OCI-LY3 (cell line): ENCODE measurements at regions not wholly inside any gene's neighbourhood (a gene's known extent, or its start where the extent isn't known, plus 50 kb on each side); places are given as distances from the start of the nearest gene placed in this dataset.

Experiments used
- H2AFZ ChIP-seq: fragments of 200-600, 300-600 bp; shearing (Covaris generic); 2 replicates; pipeline ENCODE4 v1.6.0; 2014; ENCODE audit warnings: antibody characterized with exemption, low read depth, low read length
- H3K27ac ChIP-seq: fragments of 200-600, 300-600 bp; sonication (generic); 2 replicates; pipeline ENCODE4 v1.5.1; 2014; ENCODE audit warnings: mild to moderate bottlenecking, low read length, moderate library complexity, mixed read lengths
- H3K27me3 ChIP-seq: fragments of 200-600, 300-600 bp; sonication (generic); 2 replicates; pipeline ENCODE4 v1.6.1; 2014; ENCODE audit warnings: low read depth, low read length, mixed read lengths
- H3K36me3 ChIP-seq: fragments of 200-600, 300-600 bp; sonication (generic); replicated peaks from 2 replicates; pipeline ENCODE3; 2014; ENCODE audit warnings: low read depth, low read length, mixed read lengths
- H3K4me1 ChIP-seq: fragments of 300-600, 200-600 bp; sonication (generic); 2 replicates; pipeline ENCODE4 v1.6.1; 2014; ENCODE audit warnings: low read length, mixed read lengths
- H3K4me2 ChIP-seq: fragments of 200-600, 300-600 bp; sonication (generic); 2 replicates; pipeline ENCODE4 v1.6.1; 2014; ENCODE audit warnings: low read length, mixed read lengths
- H3K4me3 ChIP-seq: fragments of 300-600, 200-600 bp; sonication (generic); 2 replicates; pipeline ENCODE4 v1.5.1; 2014; ENCODE audit warnings: antibody characterized with exemption, mild to moderate bottlenecking, low read length, moderate library complexity
- H3K79me2 ChIP-seq: fragments of 300-600, 200-600 bp; shearing (Covaris generic); 2 replicates; pipeline ENCODE4 v1.6.1; 2014; ENCODE audit warnings: mild to moderate bottlenecking, low read length, mixed read lengths
- H3K9ac ChIP-seq: fragments of 300-600, 200-600 bp; shearing (Covaris generic); 2 replicates; pipeline ENCODE4 v1.6.0; 2014; ENCODE audit warnings: mild to moderate bottlenecking, low read length, moderate library complexity
- H3K9me3 ChIP-seq: fragments of 200-600, 300-600 bp; shearing (Covaris generic); 2 replicates; pipeline ENCODE4 v1.6.1; 2014; ENCODE audit warnings: low read length, mixed read lengths; ENCODE audit not compliant: insufficient read depth
- H4K20me1 ChIP-seq: fragments of 200-600, 300-600 bp; sonication (generic); 2 replicates; pipeline ENCODE4 v1.6.1; 2016; ENCODE audit warnings: low read length, mixed read lengths; ENCODE audit not compliant: insufficient read depth
- CTCF ChIP-seq: fragments of 200-600, 300-600 bp; sonication (generic); IDR thresholded peaks from 2 replicates; pipeline ENCODE4 v1.5.1; 2014; ENCODE audit warnings: antibody characterized with exemption, low read length, low read depth
- EZH2phosphoT487 ChIP-seq: fragments of 200-600 bp; shearing (Covaris generic); IDR thresholded peaks from 2 replicates; pipeline ENCODE4 v1.6.1; 2018; ENCODE audit warnings: antibody characterized with exemption, mixed run types, low read depth

- H3K79me2 ChIP-seq: no peaks in the 10 kb centered on the region
- H3K27ac ChIP-seq: no peak overlapping the region
- H2AFZ ChIP-seq: no peak overlapping the region
- no peak for TF ChIP-seq EZH2phosphoT487
- no peak for TF ChIP-seq CTCF
- no peaks in the 10 kb centered on the region for H3K36me3 ChIP-seq
- H3K27me3 ChIP-seq: no peaks in the 10 kb centered on the region
- no peak overlapping the region for H3K4me2 ChIP-seq
- no peaks in the 10 kb centered on the region for H3K9me3 ChIP-seq
- H3K4me1 ChIP-seq: no peaks in the 10 kb centered on the region
- H4K20me1 ChIP-seq: no peaks in the 10 kb centered on the region
- H3K4me3 ChIP-seq: no peak overlapping the region
- H3K9ac ChIP-seq: no peak overlapping the region
Observed at GRCh38 chr1:239209591-239209990, 176.8 kb upstream of the CHRM3 start.

GRCh38 chr1:239204401-239204800, 182.0 kb upstream of the CHRM3 start:
- H4K20me1 ChIP-seq: no peaks in the 10 kb centered on the region
- no peaks in the 10 kb centered on the region for H3K36me3 ChIP-seq
- H3K9ac ChIP-seq: no peak overlapping the region
- H3K9me3 ChIP-seq: no peaks in the 10 kb centered on the region
- no peaks in the 10 kb centered on the region for H3K79me2 ChIP-seq
- H3K27ac ChIP-seq: no peak overlapping the region
- no peak overlapping the region for H3K4me3 ChIP-seq
- TF ChIP-seq CTCF (no peak), EZH2phosphoT487 (no peak)
- no peak overlapping the region for H3K4me2 ChIP-seq
- H2AFZ ChIP-seq: no peak overlapping the region
- no peaks in the 10 kb centered on the region for H3K4me1 ChIP-seq
- H3K27me3 ChIP-seq: no peaks in the 10 kb centered on the region

- H3K9ac ChIP-seq: no peak overlapping the region
- H3K4me2 ChIP-seq: no peak overlapping the region
- no peak overlapping the region for H3K4me3 ChIP-seq
- no peak overlapping the region for H2AFZ ChIP-seq
- no peak overlapping the region for H3K27ac ChIP-seq
- H3K4me1 ChIP-seq: no peaks in the 10 kb centered on the region
- H3K36me3 ChIP-seq: no peaks in the 10 kb centered on the region
- no peaks in the 10 kb centered on the region for H3K79me2 ChIP-seq
- no peaks in the 10 kb centered on the region for H3K27me3 ChIP-seq
- no peak for TF ChIP-seq CTCF
- TF ChIP-seq EZH2phosphoT487: no peak
- no peaks in the 10 kb centered on the region; the same call in none of the 2 replicates for H3K9me3 ChIP-seq
- no peaks in the 10 kb centered on the region for H4K20me1 ChIP-seq
Observed at GRCh38 chr1:239197871-239198270, 188.5 kb upstream of the CHRM3 start.

GRCh38 chr1:239189998-239190512, 196.3 kb upstream of the CHRM3 start:
- Histone ChIP-seq H3K27ac (no peak overlapping the region), H3K79me2 (no peaks in the 10 kb centered on the region), H3K9ac (no peak overlapping the region), H3K4me3 (no peak overlapping the region), H3K4me1 (no peaks in the 10 kb centered on the region), H4K20me1 (no peaks in the 10 kb centered on the region), H3K9me3 (no peaks in the 10 kb centered on the region; the same call in none of the 2 replicates), H3K36me3 (no peaks in the 10 kb centered on the region), H2AFZ (no peak overlapping the region), H3K4me2 (no peak overlapping the region), H3K27me3 (no peaks in the 10 kb centered on the region)
- TF ChIP-seq EZH2phosphoT487 (no peak), CTCF (no peak)
